Spleen (tissue), 11 donors: ENCODE measurements at regions not wholly inside any gene's neighbourhood (a gene's known extent, or its start where the extent isn't known, plus 50 kb on each side); places are given as distances from the start of the nearest gene placed in this dataset.

ENCODE experiments used
- DNase-seq: peaks from one replicate; pipeline ENCODE4 v3.0.0-alpha.2; 2020
- H3K27ac ChIP-seq, 8 donors: fragments of 200-600 bp; sonication (generic) in 7 of 8; 1 replicate in 4 of 8; 2 replicates in 4 of 8; pipeline versions ENCODE4 v1.5.0 to v1.8.0; 2016 to 2021; ENCODE audit warnings: inconsistent platforms in 4 of 8, mild to moderate bottlenecking in 4 of 8, moderate library complexity in 1 of 8
- H3K27me3 ChIP-seq, 7 donors: fragments of 200-600 bp; sonication (generic) in 6 of 7; replicated peaks in 1 of 7; 1 replicate in 4 of 7; 2 replicates in 3 of 7; pipeline versions ENCODE4 v1.5.0 to v1.8.0; 2016 to 2021; ENCODE audit warnings: inconsistent platforms in 3 of 7, mild to moderate bottlenecking in 1 of 7
- H3K36me3 ChIP-seq, 6 donors: fragments of 200-600 bp; sonication (generic) in 5 of 6; 1 replicate in 4 of 6; 2 replicates in 2 of 6; pipeline versions ENCODE4 v1.5.0 to v1.8.0; 2016 to 2021; ENCODE audit warnings: inconsistent platforms in 2 of 6
- H3K4me1 ChIP-seq, 6 donors: fragments of 200-600 bp; sonication (generic) in 5 of 6; 1 replicate in 3 of 6; 2 replicates in 3 of 6; pipeline versions ENCODE4 v1.5.0 to v1.8.0; 2016 to 2021; ENCODE audit warnings: inconsistent platforms in 3 of 6
- H3K4me3 ChIP-seq, 8 donors: fragments of 200-600 bp; sonication (generic) in 7 of 8; 1 replicate in 4 of 8; 2 replicates in 4 of 8; pipeline versions ENCODE4 v1.5.0 to v1.8.0; 2016 to 2021; ENCODE audit warnings: inconsistent platforms in 4 of 8, mild to moderate bottlenecking in 4 of 8, moderate library complexity in 2 of 8
- H3K9me3 ChIP-seq, 8 donors: fragments of 200-600 bp; sonication (generic) in 7 of 8; 1 replicate in 4 of 8; 2 replicates in 4 of 8; pipeline versions ENCODE4 v1.5.0 to v1.8.0; 2016 to 2021; ENCODE audit warnings: inconsistent platforms in 4 of 8
- CTCF ChIP-seq, 11 experiments: fragments of 200-600 bp in 7 of 11; fragments of 450-650 bp in 4 of 11; sonication (generic) in 4 of 11; IDR thresholded peaks in 8 of 11; conservative IDR thresholded peaks in 3 of 11; 1 replicate in 7 of 11; 2 replicates in 4 of 11; pipeline versions ENCODE4 v1.4.0 to v1.8.0; 2016 to 2021; ENCODE audit warnings: antibody characterized with exemption in 11 of 11, inconsistent platforms in 4 of 11, mild to moderate bottlenecking in 1 of 11
- POLR2A ChIP-seq, 3 donors: fragments of 450-650 bp; IDR thresholded peaks; one replicate each; pipeline ENCODE4 v1.5.1; 2017; ENCODE audit warnings: antibody characterized with exemption in 3 of 3, mild to moderate bottlenecking in 1 of 3
- POLR2AphosphoS5 ChIP-seq, 3 donors: sonication (generic); formaldehyde crosslinking; IDR thresholded peaks; one replicate each; pipeline ENCODE4 v1.5.1; 2017; ENCODE audit warnings: antibody characterized with exemption in 3 of 3
- WGBS, 5 donors: extraction: QIAGEN DNeasy Blood & Tissue Kit in 3 of 5; methylation state at CpG; one replicate each; pipeline versions ENCODE4 v1.1.5 to v1.1.7; 2013 to 2018; 5-methylcytosine and 5-hydroxymethylcytosine counted together
- intact Hi-C: fragments of 100-400 bp; cut with DNase I; formaldehyde crosslinking; loops from one replicate; pipeline ENCODE4 v1.15.0; 2023; ENCODE audit warnings: low total_unique reads
- donor health status: healthy with polysubstance abuse.
- donor health status: DM: no; HTN: no; CAD: no; lungs with moderate emphysema.
- donor health status: DM: no; HTN: no; CAD: no.
- donor health status: Bipolar disorder and iron deficiency.
- donor health status: healthy.
- donor health status: DM: no; HTN: no; CAD: no.
- donor health status: DM: yes; HTN: yes; CAD: no.

- no peak overlapping the region for H3K27ac ChIP-seq
- no peaks in the 10 kb centered on the region for H3K36me3 ChIP-seq
- no peaks in the 10 kb centered on the region for H3K9me3 ChIP-seq
- peaks cover 0 to 5% (median 0%) of the 10 kb centered on the region in 7 donors for H3K27me3 ChIP-seq
- no peak for DNase-seq
- no peaks in the 10 kb centered on the region for H3K4me1 ChIP-seq
- no peak overlapping the region for H3K4me3 ChIP-seq
- intact Hi-C loops: no loop called here
- no peak for TF ChIP-seq CTCF (IDR thresholded peaks at IDR 0.05 in 8 of 11, conservative IDR thresholded peaks at IDR 0.05 in 3 of 11)
- TF ChIP-seq POLR2A (IDR thresholded peaks at IDR 0.05): no peak
- TF ChIP-seq POLR2AphosphoS5 (IDR thresholded peaks at IDR 0.05): no peak
- WGBS, 5 donors: 76 to 91% (median 80%) methylated on average over 1 of the region's 1 CpG
These were observed 225.1 kb upstream of the UGT8 start for GRCh38 chr4:114373508-114373907.

GRCh38 chr4:114378305-114378903 lies 220.2 kb upstream of the UGT8 start:
- Histone ChIP-seq H3K36me3 (no peaks in the 10 kb centered on the region), H3K27ac (no peak overlapping the region), H3K9me3 (no peaks in the 10 kb centered on the region), H3K27me3 (no peaks in the 10 kb centered on the region), H3K4me1 (no peaks in the 10 kb centered on the region), H3K4me3 (no peak overlapping the region)
- DNase-seq: no peak
- TF ChIP-seq POLR2A (IDR thresholded peaks at IDR 0.05) (no peak), CTCF (IDR thresholded peaks at IDR 0.05 in 8 of 11, conservative IDR thresholded peaks at IDR 0.05 in 3 of 11) (no peak), POLR2AphosphoS5 (IDR thresholded peaks at IDR 0.05) (no peak)
- intact Hi-C loops: no loop called here
- WGBS, 5 donors: 63 to 77% (median 66%) methylated on average over 4 of the region's 4 CpGs

DNA sequence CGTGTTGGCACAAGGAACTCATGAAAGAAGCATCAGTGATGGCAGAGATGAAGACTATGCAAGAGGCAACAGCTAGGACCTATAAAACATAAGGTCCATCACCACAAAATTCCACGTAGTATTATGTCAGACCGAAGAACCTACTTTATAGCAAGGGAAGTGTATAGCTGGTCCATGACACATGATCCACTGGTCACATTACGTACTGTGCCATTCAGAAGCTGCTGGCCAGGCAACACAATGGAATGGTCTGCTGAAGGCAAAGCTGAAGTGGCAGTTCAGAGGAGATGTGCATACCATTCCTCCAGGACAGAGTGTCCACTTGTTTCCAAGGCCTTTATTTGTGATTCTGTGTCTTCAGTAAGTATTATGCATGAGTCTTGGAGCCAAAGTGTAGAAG lies 215.5 kb upstream of the UGT8 start:
- H3K9me3 ChIP-seq: no peaks in the 10 kb centered on the region
- H3K27me3 ChIP-seq: no peaks in the 10 kb centered on the region
- TF ChIP-seq POLR2AphosphoS5 (IDR thresholded peaks at IDR 0.05) (no peak), POLR2A (IDR thresholded peaks at IDR 0.05) (no peak), CTCF (IDR thresholded peaks at IDR 0.05 in 8 of 11, conservative IDR thresholded peaks at IDR 0.05 in 3 of 11) (no peak)
- no peaks in the 10 kb centered on the region for H3K4me1 ChIP-seq
- no peaks in the 10 kb centered on the region for H3K36me3 ChIP-seq
- WGBS, 5 donors: 80 to 89% (median 83%) methylated on average over 4 of the region's 4 CpGs
- no peak overlapping the region for H3K4me3 ChIP-seq
- no peak for DNase-seq
- no peak overlapping the region for H3K27ac ChIP-seq
- intact Hi-C loops: no loop called here

DNA sequence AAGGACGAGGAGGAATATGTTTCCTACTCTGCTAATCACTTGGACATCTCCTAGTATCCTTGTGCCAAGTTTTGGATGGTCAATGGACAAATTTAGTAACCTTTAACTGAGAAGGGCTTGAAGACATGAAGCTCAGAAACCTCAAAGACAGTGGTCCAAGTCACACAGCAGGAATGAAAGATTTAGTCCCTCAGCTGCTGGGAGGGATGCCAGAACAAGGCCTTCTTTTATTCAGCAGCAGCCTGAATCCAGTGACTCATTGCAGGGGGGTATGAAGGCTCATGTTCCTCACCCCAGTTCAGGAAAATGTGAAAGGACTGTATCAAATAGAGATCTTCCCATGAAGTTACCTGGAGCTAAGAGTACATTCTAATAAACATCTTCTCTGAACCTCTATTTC lies 214.9 kb upstream of the UGT8 start:
- no peaks in the 10 kb centered on the region for H3K27me3 ChIP-seq
- TF ChIP-seq POLR2A (IDR thresholded peaks at IDR 0.05) (no peak), CTCF (IDR thresholded peaks at IDR 0.05 in 8 of 11, conservative IDR thresholded peaks at IDR 0.05 in 3 of 11) (no peak), POLR2AphosphoS5 (IDR thresholded peaks at IDR 0.05) (no peak)
- H3K36me3 ChIP-seq: no peaks in the 10 kb centered on the region
- H3K4me3 ChIP-seq: no peak overlapping the region
- 56 to 74% (median 64%) methylated on average over 1 of the region's 1 CpG for WGBS, 5 donors
- intact Hi-C loops: no loop called here
- H3K9me3 ChIP-seq: no peaks in the 10 kb centered on the region
- H3K4me1 ChIP-seq: no peaks in the 10 kb centered on the region
- H3K27ac ChIP-seq: no peak overlapping the region
- no peak for DNase-seq
